ENCODE measurements at regions not wholly inside any gene's neighbourhood (a gene's known extent, or its start where the extent isn't known, plus 50 kb on each side); places are given as distances from the start of the nearest gene placed in this dataset.
"Not testable (repeated sequence)": the region's sequence is repeated elsewhere in the genome, so short reads cannot be mapped to it uniquely, and the experiment has no call there.

DNA sequence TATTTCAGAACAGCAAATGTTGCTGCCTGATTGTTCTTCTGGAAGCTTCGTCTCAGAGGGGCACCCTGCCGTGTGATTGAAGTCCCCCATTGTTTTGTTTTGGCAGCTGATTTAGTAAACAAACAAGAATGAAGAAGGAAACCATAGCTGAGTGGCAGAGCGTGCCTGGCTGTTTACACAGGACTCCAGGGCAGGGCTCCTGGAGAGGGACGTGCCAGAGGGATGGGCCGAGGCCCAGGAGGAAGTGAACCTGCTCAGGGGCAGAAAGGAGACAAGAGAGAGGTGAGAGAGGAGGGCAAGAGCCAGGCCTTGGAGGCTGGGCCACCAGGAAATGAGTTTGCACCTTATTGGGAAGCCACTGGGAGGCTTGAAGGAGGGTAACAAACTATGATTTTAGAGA lies 85.5 kb upstream of the B3GAT1 start:
- POLR2A ChIA-PET: no interaction called here
- CTCF ChIA-PET: no interaction called here
- intact Hi-C loops (cut with micrococcal nuclease): no loop called here
- DNase-seq (no peak), ATAC-seq (ENCODE audit: low read depth) (no peak)
- TF ChIP-seq CTCF (IDR thresholded peaks at IDR 0.05): no peak
- Mint-ChIP-seq H3K4me3 (no peak overlapping the region), H3K4me1 (no peaks in the 10 kb centered on the region), H3K36me3 (ENCODE audit: low read depth) (no peaks in the 10 kb centered on the region), H3K9me3 (peaks cover 18% of the 10 kb centered on the region), H3K27ac (no peak overlapping the region), H3K27me3 (peaks cover 5% of the 10 kb centered on the region)

DNA sequence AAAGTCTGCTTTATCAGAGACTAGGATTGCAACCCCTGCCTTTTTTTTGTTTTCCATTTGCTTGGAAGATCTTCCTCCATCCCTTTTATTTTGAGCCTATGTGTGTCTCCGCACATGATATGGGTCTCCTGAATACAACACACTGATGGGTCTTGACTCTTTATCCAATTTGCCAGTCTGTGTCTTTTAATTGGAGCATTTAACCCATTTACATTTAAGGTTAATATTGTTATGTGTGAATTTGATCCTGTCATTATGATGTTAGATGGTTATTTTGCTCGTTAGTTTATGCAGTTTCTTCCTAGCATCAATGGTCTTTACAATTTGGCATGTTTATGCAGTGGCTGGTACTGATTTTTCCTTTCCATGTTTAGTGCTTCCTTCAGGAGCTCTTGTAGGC lies 84.0 kb upstream of the B3GAT1 start:
- POLR2A ChIA-PET; H3K36me3 Mint-ChIP-seq (ENCODE audit: low read depth); H3K27me3 Mint-ChIP-seq; H3K4me3 Mint-ChIP-seq; intact Hi-C loops (cut with micrococcal nuclease); DNase-seq; ATAC-seq (ENCODE audit: low read depth); H3K27ac Mint-ChIP-seq; H3K4me1 Mint-ChIP-seq; CTCF ChIA-PET: not testable (repeated sequence)
- peaks cover 18% of the 10 kb centered on the region for H3K9me3 Mint-ChIP-seq

DNA sequence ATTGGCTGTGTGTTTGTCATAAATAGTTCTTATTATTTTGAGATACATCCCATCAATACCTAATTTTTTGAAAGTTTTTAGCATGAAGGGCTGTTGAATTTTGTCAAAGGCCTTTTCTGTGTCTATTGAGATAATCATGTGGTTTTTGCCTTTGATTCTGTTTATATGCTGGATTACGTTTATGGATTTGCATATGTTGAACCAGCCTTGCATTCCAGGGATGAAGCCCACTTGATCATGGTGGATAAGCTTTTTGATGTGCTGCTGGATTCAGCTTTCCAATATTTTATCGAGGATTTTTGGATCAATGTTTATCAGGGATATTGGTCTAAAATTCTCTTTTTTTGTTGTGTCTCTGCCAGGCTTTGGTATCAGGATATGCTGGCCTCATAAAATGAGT lies 82.4 kb upstream of the B3GAT1 start:
- H3K36me3 Mint-ChIP-seq (ENCODE audit: low read depth); H3K4me1 Mint-ChIP-seq; POLR2A ChIA-PET; H3K27ac Mint-ChIP-seq; CTCF ChIA-PET; H3K4me3 Mint-ChIP-seq; ATAC-seq (ENCODE audit: low read depth); intact Hi-C loops (cut with micrococcal nuclease); H3K27me3 Mint-ChIP-seq; DNase-seq: not testable (repeated sequence)
- peaks cover 18% of the 10 kb centered on the region for H3K9me3 Mint-ChIP-seq

GRCh38 chr11:134492411-134492810 lies 80.4 kb upstream of the B3GAT1 start:
- intact Hi-C loops (cut with micrococcal nuclease); H3K27me3 Mint-ChIP-seq; H3K4me3 Mint-ChIP-seq; ATAC-seq (ENCODE audit: low read depth); H3K4me1 Mint-ChIP-seq; POLR2A ChIA-PET; H3K36me3 Mint-ChIP-seq (ENCODE audit: low read depth); H3K27ac Mint-ChIP-seq; CTCF ChIA-PET; DNase-seq: not testable (repeated sequence)
- H3K9me3 Mint-ChIP-seq: peaks cover 18% of the 10 kb centered on the region

- ChIA-PET CTCF (no interaction called here), POLR2A (no interaction called here)
- TF ChIP-seq CTCF (IDR thresholded peaks at IDR 0.05): no peak
- Mint-ChIP-seq H3K36me3 (ENCODE audit: low read depth) (no peaks in the 10 kb centered on the region), H3K27ac (no peak overlapping the region), H3K27me3 (no peaks in the 10 kb centered on the region), H3K4me1 (no peaks in the 10 kb centered on the region), H3K9me3 (peaks cover 4% of the 10 kb centered on the region), H3K4me3 (no peak overlapping the region)
- intact Hi-C loops (cut with micrococcal nuclease): no loop called here
- ATAC-seq (ENCODE audit: low read depth) (no peak), DNase-seq (no peak)
These were observed 77.7 kb upstream of the B3GAT1 start for GRCh38 chr11:134489728-134490127.

DNA sequence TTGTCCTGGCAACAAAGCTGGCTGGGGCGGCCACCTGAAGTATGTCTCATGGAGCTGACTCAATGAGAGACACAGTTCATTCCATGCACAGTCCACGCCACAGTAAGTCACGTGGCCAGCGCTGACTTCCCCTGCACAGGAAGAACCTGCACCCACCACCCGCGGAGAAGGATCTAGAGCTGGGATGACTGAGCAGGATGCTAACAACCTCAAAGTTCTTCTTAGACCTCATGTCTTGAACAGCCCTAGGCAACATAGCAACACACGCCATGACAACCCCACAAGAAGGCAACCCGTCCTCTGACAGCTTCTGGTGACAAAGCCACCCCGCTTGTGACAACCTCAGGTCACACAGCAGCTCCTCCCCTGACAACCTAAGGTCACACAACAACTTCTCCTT lies 76.9 kb upstream of the B3GAT1 start:
- no peak for ATAC-seq (ENCODE audit: low read depth)
- CTCF ChIA-PET: no interaction called here
- H3K4me1 Mint-ChIP-seq: no peaks in the 10 kb centered on the region

More for the DNA sequence above, 76.9 kb upstream of the B3GAT1 start:
- TF ChIP-seq CTCF (IDR thresholded peaks at IDR 0.05): no peak
- H3K9me3 Mint-ChIP-seq: peaks cover 4% of the 10 kb centered on the region
- H3K27me3 Mint-ChIP-seq: no peaks in the 10 kb centered on the region
- POLR2A ChIA-PET: no interaction called here
- intact Hi-C loops (cut with micrococcal nuclease): no loop called here
- no peak for DNase-seq
- H3K4me3 Mint-ChIP-seq: no peak overlapping the region
- H3K27ac Mint-ChIP-seq: no peak overlapping the region
- no peaks in the 10 kb centered on the region for H3K36me3 Mint-ChIP-seq (ENCODE audit: low read depth)
